GM10248 (cell line): ENCODE measurements at regions not wholly inside any gene's neighbourhood (a gene's known extent, or its start where the extent isn't known, plus 50 kb on each side); places are given as distances from the start of the nearest gene placed in this dataset.

Experiments used
- CTCF ChIA-PET: fragments of 300-600 bp; sonication (Branson Sonifier 250); formaldehyde crosslinking; extraction: SDS; loops from one replicate; lab custom pipeline; 2021; ENCODE audit warnings: antibody characterized with exemption; lab: Yijun Ruan, JAX
- POLR2A ChIA-PET: fragments of 350-650 bp; sonication (Branson Sonifier 250); formaldehyde crosslinking; extraction: SDS; loops from one replicate; lab custom pipeline; 2020; ENCODE audit warnings: antibody characterized with exemption; lab: Yijun Ruan, JAX
- DNase-seq: peaks from one replicate; pipeline ENCODE4 v3.0.0; 2012; ENCODE audit errors: extremely low spot score
- TF ChIP-seq, protein P1 (sequence below): IDR thresholded peaks from 2 replicates; pipeline ENCODE4 v1.5.1; 2012; ENCODE audit warnings: mild to moderate bottlenecking, low read depth; ENCODE audit errors: extremely low read depth, missing control alignments, control extremely low read depth

DNA sequence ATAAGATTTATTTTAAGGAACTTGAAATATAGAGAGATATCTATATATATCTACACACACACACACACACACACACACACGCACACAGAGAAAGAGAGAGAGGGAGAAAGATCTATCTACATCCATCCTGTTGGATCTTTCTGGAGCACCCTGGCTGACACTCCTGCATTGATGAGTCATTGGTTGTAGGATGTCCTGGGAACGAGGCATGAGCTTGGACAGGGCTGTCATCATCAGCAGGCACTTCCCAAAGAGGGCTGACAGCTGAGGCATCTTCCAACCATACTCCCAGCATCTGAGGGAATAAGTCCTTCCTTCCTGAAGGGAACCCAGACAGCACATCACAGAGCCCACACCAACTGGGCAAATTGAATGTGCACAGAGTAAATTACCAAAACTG, 99.1 kb upstream of the ERG start:
- DNase-seq: no peak
- TF ChIP-seq, protein P1, sequence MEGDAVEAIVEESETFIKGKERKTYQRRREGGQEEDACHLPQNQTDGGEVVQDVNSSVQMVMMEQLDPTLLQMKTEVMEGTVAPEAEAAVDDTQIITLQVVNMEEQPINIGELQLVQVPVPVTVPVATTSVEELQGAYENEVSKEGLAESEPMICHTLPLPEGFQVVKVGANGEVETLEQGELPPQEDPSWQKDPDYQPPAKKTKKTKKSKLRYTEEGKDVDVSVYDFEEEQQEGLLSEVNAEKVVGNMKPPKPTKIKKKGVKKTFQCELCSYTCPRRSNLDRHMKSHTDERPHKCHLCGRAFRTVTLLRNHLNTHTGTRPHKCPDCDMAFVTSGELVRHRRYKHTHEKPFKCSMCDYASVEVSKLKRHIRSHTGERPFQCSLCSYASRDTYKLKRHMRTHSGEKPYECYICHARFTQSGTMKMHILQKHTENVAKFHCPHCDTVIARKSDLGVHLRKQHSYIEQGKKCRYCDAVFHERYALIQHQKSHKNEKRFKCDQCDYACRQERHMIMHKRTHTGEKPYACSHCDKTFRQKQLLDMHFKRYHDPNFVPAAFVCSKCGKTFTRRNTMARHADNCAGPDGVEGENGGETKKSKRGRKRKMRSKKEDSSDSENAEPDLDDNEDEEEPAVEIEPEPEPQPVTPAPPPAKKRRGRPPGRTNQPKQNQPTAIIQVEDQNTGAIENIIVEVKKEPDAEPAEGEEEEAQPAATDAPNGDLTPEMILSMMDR: no peak
- ChIA-PET CTCF (no interaction called here), POLR2A (no interaction called here)

DNA sequence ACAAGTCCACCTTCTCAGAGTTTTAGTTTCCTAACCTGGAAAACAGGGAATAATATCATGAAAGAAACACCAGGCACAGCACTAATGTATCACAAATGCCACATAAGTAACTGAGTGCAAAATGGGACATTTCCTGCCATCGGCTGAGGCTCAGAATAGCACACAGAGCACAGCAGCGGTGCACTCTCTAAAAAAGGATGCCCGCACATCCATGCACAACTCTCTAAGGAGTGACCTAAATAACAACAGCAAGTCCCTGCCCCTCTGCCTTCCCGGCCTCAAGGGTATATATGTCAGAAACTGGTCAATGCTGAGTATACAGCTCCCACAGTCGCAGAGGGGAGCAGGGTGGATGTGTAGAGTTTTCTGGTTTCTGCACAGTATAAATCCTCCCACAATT, 100.1 kb upstream of the ERG start:
- no peak for DNase-seq
- POLR2A ChIA-PET: no interaction called here
- CTCF ChIA-PET: interaction anchor here (0.7 kb wide), 1 partner anchor 10 kb away, joined by 3 read pairs; no protein-coding TSS in a partner anchor
- TF ChIP-seq, protein P1: no peak

DNA sequence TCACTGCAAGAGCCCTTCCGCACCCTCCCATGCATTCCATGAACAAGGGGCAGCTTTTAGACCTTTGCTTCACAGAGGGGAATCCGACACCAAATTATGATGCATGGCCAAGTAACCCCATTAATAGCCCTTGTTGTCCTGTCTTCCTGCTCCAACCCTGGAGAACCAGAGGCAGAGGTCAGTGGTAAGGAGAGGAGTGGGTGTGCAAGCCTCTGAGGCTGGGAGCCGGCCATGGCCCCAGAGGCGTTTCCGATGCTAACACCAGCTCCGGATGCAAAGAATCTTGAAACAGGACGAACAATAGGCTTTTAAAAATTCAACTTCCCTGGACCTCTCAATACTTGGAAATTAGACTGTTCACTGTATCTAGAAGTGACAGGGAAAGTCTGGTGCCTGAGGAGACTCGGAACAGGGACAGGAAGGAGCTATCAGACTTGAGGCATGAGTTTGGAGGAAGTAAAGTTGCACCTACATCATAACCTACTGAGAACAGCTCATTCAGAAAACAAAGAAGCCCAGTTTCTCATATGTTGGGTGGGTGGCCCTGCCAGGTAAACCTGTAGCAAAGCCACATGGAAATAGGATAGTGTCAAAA, 101.2 kb upstream of the ERG start:
- ChIA-PET CTCF (interaction anchor here (1.1 kb wide), 1 partner anchor 12 kb away, joined by 4 read pairs; no protein-coding TSS in a partner anchor), POLR2A (no interaction called here)
- no peak for DNase-seq
- TF ChIP-seq, protein P1: no peak

DNA sequence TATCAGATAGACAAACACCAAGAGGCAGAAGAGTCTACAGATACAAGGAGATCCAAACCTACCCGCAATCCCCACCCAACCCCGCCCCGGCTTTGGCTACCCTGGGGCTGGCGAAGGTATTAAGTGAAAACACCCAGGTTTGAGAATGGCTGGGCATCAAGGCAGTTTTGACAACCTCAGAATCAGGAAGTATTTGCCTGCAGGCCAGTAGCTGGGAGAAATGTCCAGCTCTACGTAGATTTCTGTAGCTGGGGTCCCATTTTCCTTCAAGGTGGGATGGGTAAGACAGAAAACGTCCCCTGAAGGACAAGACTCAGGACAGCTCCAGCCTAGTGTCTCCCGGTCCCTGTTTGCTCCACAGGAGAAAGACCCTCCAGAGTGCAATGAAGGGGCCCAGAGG, 101.8 kb upstream of the ERG start:
- ChIA-PET CTCF (interaction anchor here (1.1 kb wide), 1 partner anchor 11 kb away, joined by 4 read pairs; no protein-coding TSS in a partner anchor), POLR2A (no interaction called here)
- DNase-seq: no peak
- TF ChIP-seq, protein P1: no peak

DNA sequence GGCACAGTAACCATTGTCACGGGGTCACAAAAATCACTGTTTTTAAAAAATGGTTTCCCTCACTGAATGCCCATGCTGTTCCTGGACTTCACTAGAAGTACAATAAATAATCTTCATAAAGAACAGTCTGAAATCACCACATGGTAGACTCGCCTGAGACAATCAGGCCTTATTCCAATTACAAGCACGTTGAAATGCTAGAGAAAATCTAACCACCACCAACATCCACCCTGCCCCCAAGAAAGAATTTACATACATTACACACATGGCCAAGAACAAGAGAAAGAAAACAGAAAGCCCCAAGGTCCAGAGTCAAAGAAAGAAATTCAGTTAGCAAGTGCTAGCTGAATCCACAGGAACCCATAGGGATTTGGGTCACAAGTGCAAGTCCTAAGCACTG, 107.0 kb upstream of the ERG start:
- CTCF ChIA-PET: no interaction called here

DNA sequence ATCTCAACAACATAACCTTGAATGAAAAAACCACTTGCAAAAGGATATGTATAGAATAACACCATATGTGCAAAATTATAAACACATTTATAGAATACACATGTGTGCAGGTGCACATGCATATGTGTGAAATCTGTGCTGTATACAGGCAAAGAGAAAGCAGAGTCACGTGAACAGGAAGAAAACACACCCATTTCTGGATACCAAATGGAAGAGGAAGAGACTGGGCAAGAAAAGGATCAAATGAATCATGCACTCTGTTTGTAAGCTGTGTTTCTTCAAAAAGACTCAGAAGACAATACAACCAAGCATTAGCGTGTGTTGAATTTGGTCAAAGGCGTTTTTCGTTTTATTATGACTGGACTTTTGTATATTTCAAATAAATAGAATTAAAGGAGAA, 111.3 kb upstream of the ERG start:
- TF ChIP-seq, protein P1: no peak
- POLR2A ChIA-PET: no interaction called here
- no peak for DNase-seq
- CTCF ChIA-PET: no interaction called here

More for the DNA sequence above, 107.0 kb upstream of the ERG start:
- POLR2A ChIA-PET: no interaction called here
- TF ChIP-seq, protein P1: no peak
- no peak for DNase-seq
